Activated naive CD8-positive, alpha-beta T cell treated with anti-CD3 and anti-CD28 coated beads for 36 hours (primary cell): ENCODE measurements at regions not wholly inside any gene's neighbourhood (a gene's known extent, or its start where the extent isn't known, plus 50 kb on each side); places are given as distances from the start of the nearest gene placed in this dataset.

Experiments used
- DNase-seq: peaks from one replicate; pipeline ENCODE4 v3.0.0; 2021
- H3K27ac Mint-ChIP-seq: one replicate; pipeline ENCODE4 v1.8.0; 2022; ENCODE audit warnings: mild to moderate bottlenecking, moderate library complexity, mixed read lengths
- H3K27me3 Mint-ChIP-seq: one replicate; pipeline ENCODE4 v1.8.0; 2022; ENCODE audit warnings: mild to moderate bottlenecking, mixed read lengths
- H3K36me3 Mint-ChIP-seq: one replicate; pipeline ENCODE4 v1.8.0; 2021; ENCODE audit warnings: mild to moderate bottlenecking, mixed read lengths
- H3K4me1 Mint-ChIP-seq: one replicate; pipeline ENCODE4 v1.8.0; 2021; ENCODE audit warnings: mixed read lengths
- H3K4me3 Mint-ChIP-seq: one replicate; pipeline ENCODE4 v1.8.0; 2022; ENCODE audit warnings: mild to moderate bottlenecking, moderate library complexity, mixed read lengths
- H3K9me3 Mint-ChIP-seq: one replicate; pipeline ENCODE4 v1.8.0; 2022; ENCODE audit warnings: mixed read lengths

GRCh38 chr20:39163993-39164392 is 201.8 kb downstream of the DHX35 start:
- Mint-ChIP-seq H3K27me3 (peaks cover 7% of the 10 kb centered on the region), H3K36me3 (no peaks in the 10 kb centered on the region), H3K4me1 (no peaks in the 10 kb centered on the region), H3K9me3 (no peaks in the 10 kb centered on the region), H3K4me3 (no peak overlapping the region), H3K27ac (no peak overlapping the region)
- no peak for DNase-seq

GRCh38 chr20:39161900-39162299 is 199.8 kb downstream of the DHX35 start:
- no peaks in the 10 kb centered on the region for H3K9me3 Mint-ChIP-seq
- no peak overlapping the region for H3K27ac Mint-ChIP-seq
- H3K36me3 Mint-ChIP-seq = no peaks in the 10 kb centered on the region
- H3K4me1 Mint-ChIP-seq = no peaks in the 10 kb centered on the region
- peaks cover 9% of the 10 kb centered on the region for H3K27me3 Mint-ChIP-seq
- no peak overlapping the region for H3K4me3 Mint-ChIP-seq
- DNase-seq = no peak

GRCh38 chr20:39155971-39156370 is 193.8 kb downstream of the DHX35 start:
- H3K9me3 Mint-ChIP-seq = no peaks in the 10 kb centered on the region
- H3K27me3 Mint-ChIP-seq = peaks cover 14% of the 10 kb centered on the region
- H3K4me1 Mint-ChIP-seq = no peaks in the 10 kb centered on the region
- H3K36me3 Mint-ChIP-seq = no peaks in the 10 kb centered on the region
- H3K27ac Mint-ChIP-seq = no peak overlapping the region
- H3K4me3 Mint-ChIP-seq = no peak overlapping the region
- DNase-seq = no peak

GRCh38 chr20:39152742-39153141 is 190.6 kb downstream of the DHX35 start:
- Mint-ChIP-seq H3K4me1 (no peaks in the 10 kb centered on the region), H3K4me3 (no peak overlapping the region), H3K9me3 (no peaks in the 10 kb centered on the region), H3K36me3 (no peaks in the 10 kb centered on the region), H3K27ac (no peak overlapping the region), H3K27me3 (peaks cover 4% of the 10 kb centered on the region)
- no peak for DNase-seq

- no peak for DNase-seq
- H3K36me3 Mint-ChIP-seq = no peaks in the 10 kb centered on the region
- no peak overlapping the region for H3K4me3 Mint-ChIP-seq
- no peak overlapping the region for H3K27ac Mint-ChIP-seq
- H3K27me3 Mint-ChIP-seq = peaks cover 4% of the 10 kb centered on the region
- no peaks in the 10 kb centered on the region for H3K9me3 Mint-ChIP-seq
- no peaks in the 10 kb centered on the region for H3K4me1 Mint-ChIP-seq
These were observed 190.0 kb downstream of the DHX35 start for GRCh38 chr20:39152126-39152525.

- peaks cover under 1% of the 10 kb centered on the region for H3K27me3 Mint-ChIP-seq
- DNase-seq = no peak
- H3K27ac Mint-ChIP-seq = no peak overlapping the region
- H3K4me1 Mint-ChIP-seq = no peaks in the 10 kb centered on the region
- H3K4me3 Mint-ChIP-seq = no peak overlapping the region
- H3K36me3 Mint-ChIP-seq = no peaks in the 10 kb centered on the region
- H3K9me3 Mint-ChIP-seq = no peaks in the 10 kb centered on the region
These were observed 188.4 kb downstream of the DHX35 start for GRCh38 chr20:39150501-39150900.

- no peaks in the 10 kb centered on the region for H3K4me1 Mint-ChIP-seq
- no peaks in the 10 kb centered on the region for H3K27me3 Mint-ChIP-seq
- H3K4me3 Mint-ChIP-seq = no peak overlapping the region
- H3K27ac Mint-ChIP-seq = no peak overlapping the region
- H3K36me3 Mint-ChIP-seq = no peaks in the 10 kb centered on the region
- peaks cover 1% of the 10 kb centered on the region for H3K9me3 Mint-ChIP-seq
- DNase-seq = no peak
These were observed 184.2 kb downstream of the DHX35 start for GRCh38 chr20:39146394-39146793.

GRCh38 chr20:39145921-39146320 is 183.8 kb downstream of the DHX35 start:
- H3K27ac Mint-ChIP-seq = no peak overlapping the region
- H3K36me3 Mint-ChIP-seq = no peaks in the 10 kb centered on the region
- no peak for DNase-seq
- no peaks in the 10 kb centered on the region for H3K27me3 Mint-ChIP-seq
- H3K4me3 Mint-ChIP-seq = no peak overlapping the region
- peaks cover 1% of the 10 kb centered on the region for H3K9me3 Mint-ChIP-seq
- H3K4me1 Mint-ChIP-seq = no peaks in the 10 kb centered on the region

GRCh38 chr20:39144757-39145156 is 182.6 kb downstream of the DHX35 start:
- no peak overlapping the region for H3K27ac Mint-ChIP-seq
- DNase-seq = no peak
- no peaks in the 10 kb centered on the region for H3K4me1 Mint-ChIP-seq
- no peaks in the 10 kb centered on the region for H3K27me3 Mint-ChIP-seq
- no peaks in the 10 kb centered on the region for H3K36me3 Mint-ChIP-seq
- H3K4me3 Mint-ChIP-seq = no peak overlapping the region
- peaks cover 1% of the 10 kb centered on the region for H3K9me3 Mint-ChIP-seq

GRCh38 chr20:39142407-39143096 is 180.4 kb downstream of the DHX35 start:
- H3K9me3 Mint-ChIP-seq = peaks cover 1% of the 10 kb centered on the region
- no peak overlapping the region for H3K27ac Mint-ChIP-seq
- H3K4me1 Mint-ChIP-seq = no peaks in the 10 kb centered on the region
- no peaks in the 10 kb centered on the region for H3K36me3 Mint-ChIP-seq
- H3K27me3 Mint-ChIP-seq = no peaks in the 10 kb centered on the region
- no peak overlapping the region for H3K4me3 Mint-ChIP-seq
- no peak for DNase-seq

GRCh38 chr20:39137299-39137698 is 175.2 kb downstream of the DHX35 start:
- H3K9me3 Mint-ChIP-seq = no peaks in the 10 kb centered on the region
- no peak overlapping the region for H3K27ac Mint-ChIP-seq
- H3K27me3 Mint-ChIP-seq = no peaks in the 10 kb centered on the region
- DNase-seq = no peak
- no peaks in the 10 kb centered on the region for H3K4me1 Mint-ChIP-seq
- H3K36me3 Mint-ChIP-seq = no peaks in the 10 kb centered on the region
- no peak overlapping the region for H3K4me3 Mint-ChIP-seq

GRCh38 chr20:39136798-39137197 is 174.7 kb downstream of the DHX35 start:
- DNase-seq = no peak
- Mint-ChIP-seq H3K27me3 (no peaks in the 10 kb centered on the region), H3K27ac (no peak overlapping the region), H3K4me1 (no peaks in the 10 kb centered on the region), H3K4me3 (no peak overlapping the region), H3K9me3 (no peaks in the 10 kb centered on the region), H3K36me3 (no peaks in the 10 kb centered on the region)

- Mint-ChIP-seq H3K27me3 (no peaks in the 10 kb centered on the region), H3K36me3 (no peaks in the 10 kb centered on the region), H3K9me3 (no peaks in the 10 kb centered on the region), H3K27ac (no peak overlapping the region), H3K4me3 (no peak overlapping the region), H3K4me1 (no peaks in the 10 kb centered on the region)
- DNase-seq = no peak
These were observed 173.9 kb downstream of the DHX35 start for GRCh38 chr20:39135885-39136544.

- H3K9me3 Mint-ChIP-seq = no peaks in the 10 kb centered on the region
- H3K27ac Mint-ChIP-seq = no peak overlapping the region
- H3K27me3 Mint-ChIP-seq = no peaks in the 10 kb centered on the region
- no peak overlapping the region for H3K4me3 Mint-ChIP-seq
- no peaks in the 10 kb centered on the region for H3K4me1 Mint-ChIP-seq
- no peak for DNase-seq
- H3K36me3 Mint-ChIP-seq = no peaks in the 10 kb centered on the region
These were observed 171.1 kb downstream of the DHX35 start for GRCh38 chr20:39133201-39133600.

- no peak overlapping the region for H3K27ac Mint-ChIP-seq
- no peaks in the 10 kb centered on the region for H3K27me3 Mint-ChIP-seq
- H3K36me3 Mint-ChIP-seq = no peaks in the 10 kb centered on the region
- H3K4me1 Mint-ChIP-seq = no peaks in the 10 kb centered on the region
- H3K9me3 Mint-ChIP-seq = no peaks in the 10 kb centered on the region
- DNase-seq = no peak
- H3K4me3 Mint-ChIP-seq = no peak overlapping the region
These were observed 170.4 kb downstream of the DHX35 start for GRCh38 chr20:39132511-39132910.

GRCh38 chr20:39132093-39132492 is 169.9 kb downstream of the DHX35 start:
- H3K4me1 Mint-ChIP-seq = no peaks in the 10 kb centered on the region
- no peaks in the 10 kb centered on the region for H3K36me3 Mint-ChIP-seq
- no peak for DNase-seq
- H3K27ac Mint-ChIP-seq = no peak overlapping the region
- no peaks in the 10 kb centered on the region for H3K9me3 Mint-ChIP-seq
- no peak overlapping the region for H3K4me3 Mint-ChIP-seq
- no peaks in the 10 kb centered on the region for H3K27me3 Mint-ChIP-seq
